ENCODE measurements at regions not wholly inside any gene's neighbourhood (a gene's known extent, or its start where the extent isn't known, plus 50 kb on each side); places are given as distances from the start of the nearest gene placed in this dataset.

GRCh38 chr11:70886256-70886655, 366.1 kb downstream of the SHANK2 start:
- no peak overlapping the region for H3K27ac ChIP-seq (replicated peaks; ENCODE audit: low read length)
- no peak overlapping the region for H4K91ac ChIP-seq (ENCODE audit: low read depth, low read length, poor library complexity)
- peak overlapping the region; percentile 7 for H2BK12ac ChIP-seq (ENCODE audit: low read length)
- H2AFZ ChIP-seq (ENCODE audit: low read length) = peak overlapping the region; percentile 42
- H3K18ac ChIP-seq (ENCODE audit: low read length) = peak overlapping the region; percentile 49
- H3K4ac ChIP-seq (ENCODE audit: low read length) = no peak overlapping the region
- no peaks in the 10 kb centered on the region for H3K36me3 ChIP-seq (replicated peaks in 1 of 2; ENCODE audit: control insufficient read depth in 2 of 2, insufficient read depth in 2 of 2, low read length in 2 of 2)
- H2BK120ac ChIP-seq (ENCODE audit: low read depth, low read length) = no peak overlapping the region
- H3K4me2 ChIP-seq (ENCODE audit: insufficient read depth, low read length, poor library complexity, severe bottlenecking) = no peak overlapping the region
- H3K27me3 ChIP-seq (ENCODE audit: control insufficient read depth in 3 of 3, insufficient read depth in 3 of 3, low read depth in 1 of 3, low read length in 3 of 3) = no peaks in the 10 kb centered on the region
- peaks cover 3 to 15% of the 10 kb centered on the region in 2 donors for H3K9me3 ChIP-seq (replicated peaks in 1 of 2; ENCODE audit: control insufficient read depth in 2 of 2, insufficient read depth in 1 of 2, low read depth in 1 of 2, low read length in 2 of 2)
- H2AK5ac ChIP-seq (ENCODE audit: low read depth, low read length) = no peak overlapping the region
- H2BK5ac ChIP-seq (ENCODE audit: low read length) = no peak overlapping the region
- WGBS, 2 donors (ENCODE audit: extremely low coverage in 2 of 2, insufficient read length in 2 of 2, insufficient replicate concordance in 1 of 2) = no CpG with 5 or more reads among the region's 4 CpGs
- no peak for DNase-seq (ENCODE audit: low spot score)
- no peak overlapping the region for H3K4me3 ChIP-seq (ENCODE audit: low read length in 2 of 2)
- H3K14ac ChIP-seq (ENCODE audit: low read length) = no peak overlapping the region
- no peak overlapping the region for H3K9ac ChIP-seq (ENCODE audit: low read depth, low read length, poor library complexity)
- H3K23ac ChIP-seq (ENCODE audit: low read depth, low read length, poor library complexity) = no peak overlapping the region
- peak overlapping the region; percentile 96 for H2BK15ac ChIP-seq (ENCODE audit: low read length)
- H4K8ac ChIP-seq (ENCODE audit: low read depth, low read length) = no peak overlapping the region
- H3K79me1 ChIP-seq (ENCODE audit: low read depth, low read length) = peaks cover 2% of the 10 kb centered on the region
- peaks cover 26 to 29% of the 10 kb centered on the region in 2 donors for H3K4me1 ChIP-seq (ENCODE audit: control insufficient read depth in 2 of 2, insufficient read depth in 1 of 2, low read depth in 1 of 2, low read length in 2 of 2)

- no peak overlapping the region for H3K4me3 ChIP-seq (ENCODE audit: low read length in 2 of 2)
These were observed 365.5 kb downstream of the SHANK2 start for GRCh38 chr11:70886676-70887541.

GRCh38 chr11:70887542-70887827, 364.9 kb downstream of the SHANK2 start:
- Histone ChIP-seq H2BK15ac (ENCODE audit: low read length) (no peak overlapping the region), H3K79me1 (ENCODE audit: low read depth, low read length) (peaks cover 2% of the 10 kb centered on the region), H4K91ac (ENCODE audit: low read depth, low read length, poor library complexity) (no peak overlapping the region), H4K8ac (ENCODE audit: low read depth, low read length) (no peak overlapping the region), H3K9ac (ENCODE audit: low read depth, low read length, poor library complexity) (no peak overlapping the region), H3K18ac (ENCODE audit: low read length) (peak overlapping the region; percentile 39), H2BK12ac (ENCODE audit: low read length) (no peak overlapping the region), H3K4me3 (ENCODE audit: low read length in 2 of 2) (no peak overlapping the region), H3K4me2 (ENCODE audit: insufficient read depth, low read length, poor library complexity, severe bottlenecking) (peak overlapping the region; percentile 24), H3K36me3 (replicated peaks in 1 of 2; ENCODE audit: control insufficient read depth in 2 of 2, insufficient read depth in 2 of 2, low read length in 2 of 2) (no peaks in the 10 kb centered on the region), H3K23ac (ENCODE audit: low read depth, low read length, poor library complexity) (no peak overlapping the region), H3K27ac (replicated peaks; ENCODE audit: low read length) (peak overlapping the region; percentile 72), H3K27me3 (ENCODE audit: control insufficient read depth in 3 of 3, insufficient read depth in 3 of 3, low read depth in 1 of 3, low read length in 3 of 3) (no peaks in the 10 kb centered on the region), H3K4ac (ENCODE audit: low read length) (no peak overlapping the region), H3K9me3 (replicated peaks in 1 of 2; ENCODE audit: control insufficient read depth in 2 of 2, insufficient read depth in 1 of 2, low read depth in 1 of 2, low read length in 2 of 2) (peaks cover 3 to 15% of the 10 kb centered on the region in 2 donors), H3K14ac (ENCODE audit: low read length) (no peak overlapping the region), H3K4me1 (ENCODE audit: control insufficient read depth in 2 of 2, insufficient read depth in 1 of 2, low read depth in 1 of 2, low read length in 2 of 2) (peaks cover 24 to 27% of the 10 kb centered on the region in 2 donors), H2AK5ac (ENCODE audit: low read depth, low read length) (no peak overlapping the region), H2AFZ (ENCODE audit: low read length) (peak overlapping the region; percentile 35), H2BK5ac (ENCODE audit: low read length) (no peak overlapping the region), H2BK120ac (ENCODE audit: low read depth, low read length) (no peak overlapping the region)
- no CpG with 5 or more reads among the region's 2 CpGs for WGBS, 2 donors (ENCODE audit: extremely low coverage in 2 of 2, insufficient read length in 2 of 2, insufficient replicate concordance in 1 of 2)
- peak; percentile 62 for DNase-seq (ENCODE audit: low spot score)

More at GRCh38 chr11:70886676-70887541, 365.5 kb downstream of the SHANK2 start:
- Histone ChIP-seq H3K27me3 (ENCODE audit: control insufficient read depth in 3 of 3, insufficient read depth in 3 of 3, low read depth in 1 of 3, low read length in 3 of 3) (no peaks in the 10 kb centered on the region), H4K8ac (ENCODE audit: low read depth, low read length) (no peak overlapping the region), H3K79me1 (ENCODE audit: low read depth, low read length) (peaks cover 2% of the 10 kb centered on the region), H3K9me3 (replicated peaks in 1 of 2; ENCODE audit: control insufficient read depth in 2 of 2, insufficient read depth in 1 of 2, low read depth in 1 of 2, low read length in 2 of 2) (peaks cover 3 to 15% of the 10 kb centered on the region in 2 donors), H3K4me1 (ENCODE audit: control insufficient read depth in 2 of 2, insufficient read depth in 1 of 2, low read depth in 1 of 2, low read length in 2 of 2) (peaks cover 26 to 32% of the 10 kb centered on the region in 2 donors), H4K91ac (ENCODE audit: low read depth, low read length, poor library complexity) (no peak overlapping the region), H3K14ac (ENCODE audit: low read length) (no peak overlapping the region), H3K4ac (ENCODE audit: low read length) (no peak overlapping the region), H2BK12ac (ENCODE audit: low read length) (no peak overlapping the region), H3K36me3 (replicated peaks in 1 of 2; ENCODE audit: control insufficient read depth in 2 of 2, insufficient read depth in 2 of 2, low read length in 2 of 2) (no peaks in the 10 kb centered on the region), H3K18ac (ENCODE audit: low read length) (peak overlapping the region; percentile 5), H3K4me2 (ENCODE audit: insufficient read depth, low read length, poor library complexity, severe bottlenecking) (peak overlapping the region; percentile 35), H3K9ac (ENCODE audit: low read depth, low read length, poor library complexity) (no peak overlapping the region), H2AFZ (ENCODE audit: low read length) (peak overlapping the region; percentile 35), H3K27ac (replicated peaks; ENCODE audit: low read length) (peak overlapping the region; percentile 72), H2BK15ac (ENCODE audit: low read length) (no peak overlapping the region), H3K23ac (ENCODE audit: low read depth, low read length, poor library complexity) (no peak overlapping the region), H2AK5ac (ENCODE audit: low read depth, low read length) (no peak overlapping the region), H2BK5ac (ENCODE audit: low read length) (peak overlapping the region; percentile 70), H2BK120ac (ENCODE audit: low read depth, low read length) (no peak overlapping the region)
- DNase-seq (ENCODE audit: low spot score) = no peak
- WGBS, 2 donors (ENCODE audit: extremely low coverage in 2 of 2, insufficient read length in 2 of 2, insufficient replicate concordance in 1 of 2) = no CpG with 5 or more reads among the region's 21 CpGs

- no CpG with 5 or more reads among the region's 6 CpGs for WGBS, 2 donors (ENCODE audit: extremely low coverage in 2 of 2, insufficient read length in 2 of 2, insufficient replicate concordance in 1 of 2)
- Histone ChIP-seq H3K18ac (ENCODE audit: low read length) (peak overlapping the region; percentile 23), H4K91ac (ENCODE audit: low read depth, low read length, poor library complexity) (no peak overlapping the region), H3K9ac (ENCODE audit: low read depth, low read length, poor library complexity) (no peak overlapping the region), H2BK15ac (ENCODE audit: low read length) (no peak overlapping the region), H3K4ac (ENCODE audit: low read length) (no peak overlapping the region), H3K27me3 (ENCODE audit: control insufficient read depth in 3 of 3, insufficient read depth in 3 of 3, low read depth in 1 of 3, low read length in 3 of 3) (no peaks in the 10 kb centered on the region), H2BK5ac (ENCODE audit: low read length) (no peak overlapping the region), H3K4me2 (ENCODE audit: insufficient read depth, low read length, poor library complexity, severe bottlenecking) (no peak overlapping the region), H3K27ac (replicated peaks; ENCODE audit: low read length) (peak overlapping the region; percentile 72), H2AFZ (ENCODE audit: low read length) (no peak overlapping the region), H3K23ac (ENCODE audit: low read depth, low read length, poor library complexity) (no peak overlapping the region), H2BK12ac (ENCODE audit: low read length) (no peak overlapping the region), H3K79me1 (ENCODE audit: low read depth, low read length) (peaks cover 2% of the 10 kb centered on the region), H2BK120ac (ENCODE audit: low read depth, low read length) (no peak overlapping the region), H3K4me1 (ENCODE audit: control insufficient read depth in 2 of 2, insufficient read depth in 1 of 2, low read depth in 1 of 2, low read length in 2 of 2) (peaks cover 22 to 25% of the 10 kb centered on the region in 2 donors), H3K36me3 (replicated peaks in 1 of 2; ENCODE audit: control insufficient read depth in 2 of 2, insufficient read depth in 2 of 2, low read length in 2 of 2) (no peaks in the 10 kb centered on the region), H3K14ac (ENCODE audit: low read length) (no peak overlapping the region), H2AK5ac (ENCODE audit: low read depth, low read length) (peak overlapping the region; percentile 3), H4K8ac (ENCODE audit: low read depth, low read length) (no peak overlapping the region), H3K9me3 (replicated peaks in 1 of 2; ENCODE audit: control insufficient read depth in 2 of 2, insufficient read depth in 1 of 2, low read depth in 1 of 2, low read length in 2 of 2) (peaks cover 3 to 15% of the 10 kb centered on the region in 2 donors), H3K4me3 (ENCODE audit: low read length in 2 of 2) (no peak overlapping the region)
- DNase-seq (ENCODE audit: low spot score) = no peak
These were observed 364.3 kb downstream of the SHANK2 start for GRCh38 chr11:70888061-70888460.
